ENCODE measurements at regions not wholly inside any gene's neighbourhood (a gene's known extent, or its start where the extent isn't known, plus 50 kb on each side); places are given as distances from the start of the nearest gene placed in this dataset.

DNA sequence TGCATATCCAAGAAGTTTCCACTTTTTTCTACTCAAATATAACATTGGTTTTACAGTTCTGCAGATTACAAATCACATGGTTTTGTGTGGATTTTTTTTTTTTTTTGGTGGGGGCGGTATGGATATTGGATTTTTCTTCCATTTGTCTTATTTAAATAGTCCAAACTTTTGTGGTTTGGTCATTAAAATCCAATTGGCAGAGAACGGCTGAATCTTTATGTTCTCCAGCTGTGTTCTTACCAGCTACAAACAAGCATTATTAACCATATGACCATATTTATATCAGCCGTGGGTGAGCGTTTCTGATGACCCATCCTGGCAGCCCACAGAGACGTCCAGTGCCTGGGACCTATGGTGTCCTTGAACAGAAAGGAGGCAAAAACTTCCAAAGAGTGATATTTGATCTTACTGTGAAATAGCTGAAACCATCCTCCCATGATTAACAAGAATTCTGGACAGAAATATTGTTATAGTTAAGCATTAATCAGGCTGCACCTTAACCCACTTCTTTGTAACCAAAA, 200.4 kb downstream of the LYPLAL1 start:
- TF ChIP-seq CTCF (IDR thresholded peaks at IDR 0.05) (no peak), POLR2A (IDR thresholded peaks at IDR 0.05) (no peak)

Measured in heart left ventricle (tissue), 13 donors.